ENCODE measurements at regions not wholly inside any gene's neighbourhood (a gene's known extent, or its start where the extent isn't known, plus 50 kb on each side); places are given as distances from the start of the nearest gene placed in this dataset.

GRCh38 chr15:35596285-35596684 is 50.3 kb upstream of the DPH6 start:
- DNase-seq, result no peak

DNA sequence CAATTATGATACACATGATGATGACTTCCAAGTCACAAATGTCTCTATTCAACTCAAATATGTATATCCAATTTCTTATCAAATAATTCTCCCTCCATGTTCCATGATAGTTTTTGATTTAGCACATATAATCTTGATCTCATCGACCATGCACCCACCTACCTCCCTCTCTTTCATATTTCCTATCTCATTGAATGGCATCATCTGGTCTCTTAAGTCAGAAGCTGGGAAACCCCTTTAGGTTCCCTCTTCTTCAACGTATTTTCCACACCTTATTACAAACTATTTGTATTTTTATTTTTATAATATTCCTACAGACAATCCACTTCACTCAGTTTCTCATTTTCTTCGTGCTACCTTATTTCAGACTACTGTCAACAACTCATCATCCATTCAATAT is 56.9 kb upstream of the DPH6 start:
- no peak for DNase-seq

DNA sequence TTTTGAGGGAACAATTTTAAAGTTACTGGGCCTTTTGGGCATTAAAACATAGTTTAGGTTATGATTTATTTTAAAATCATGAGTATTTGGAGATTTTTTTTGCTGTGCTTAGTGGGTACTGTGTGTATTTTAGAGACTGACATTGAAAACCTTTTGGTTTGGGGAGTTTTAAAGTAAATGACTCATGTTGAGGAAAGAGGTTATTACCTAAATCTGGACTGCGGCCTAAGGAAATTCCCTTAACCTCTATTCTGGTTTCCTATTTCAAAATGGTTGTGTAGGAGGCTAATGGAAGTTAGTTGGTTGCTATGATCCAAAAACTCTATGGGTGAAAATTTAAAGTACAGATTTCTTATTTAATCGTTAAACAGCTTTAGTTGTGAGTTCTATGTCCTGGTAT is 57.3 kb upstream of the DPH6 start:
- DNase-seq, result no peak

DNA sequence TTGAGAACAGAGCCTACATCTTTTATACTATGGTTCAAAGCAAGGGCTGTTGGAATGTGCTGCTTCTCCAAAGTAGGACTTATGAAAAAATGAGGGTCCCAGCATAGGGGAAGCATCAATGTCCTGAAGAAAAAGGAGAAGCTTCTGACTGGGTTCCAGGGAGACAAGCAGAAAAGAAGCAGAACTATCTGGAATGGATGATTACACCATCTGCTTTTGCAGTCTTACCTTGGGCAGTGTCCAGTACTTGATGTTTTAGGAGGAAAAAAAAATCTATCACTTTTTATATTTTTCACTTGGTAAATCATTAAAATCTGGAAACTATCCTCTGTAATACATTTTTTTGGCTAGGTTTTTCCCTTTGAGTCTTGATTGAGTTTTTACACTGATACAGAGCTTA is 57.9 kb upstream of the DPH6 start:
- no peak for DNase-seq

DNA sequence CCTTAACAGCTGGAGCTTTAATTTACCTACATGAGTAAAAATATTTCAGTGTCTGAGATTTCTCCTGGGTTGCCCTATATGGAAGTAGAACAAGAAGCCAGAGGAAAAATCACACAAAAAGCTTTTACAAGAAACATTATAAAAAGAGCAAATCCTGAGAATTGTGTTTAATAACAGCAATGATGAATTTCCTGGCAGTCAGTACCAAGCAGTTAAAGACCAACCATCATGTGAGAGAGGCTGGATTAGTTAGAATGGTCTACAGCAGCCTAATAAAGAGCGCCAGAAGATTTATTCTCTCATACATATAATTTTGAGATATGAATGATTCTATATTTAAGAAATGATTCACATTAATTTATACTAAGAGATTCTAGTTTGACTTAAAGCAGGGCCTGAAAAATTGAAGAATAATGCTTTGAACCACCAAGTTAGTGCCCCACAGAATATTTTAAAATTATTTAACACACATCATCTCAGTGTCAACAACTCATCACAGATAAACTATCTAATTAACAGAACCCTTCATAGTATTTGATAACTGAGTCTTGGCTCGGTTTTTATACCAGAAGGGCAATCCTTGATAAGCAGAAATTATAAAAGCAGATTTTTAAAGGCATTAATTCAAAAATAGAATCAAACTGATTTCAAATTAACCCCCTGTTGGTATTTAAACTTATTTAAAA is 59.9 kb upstream of the DPH6 start:
- no peak for DNase-seq

DNA sequence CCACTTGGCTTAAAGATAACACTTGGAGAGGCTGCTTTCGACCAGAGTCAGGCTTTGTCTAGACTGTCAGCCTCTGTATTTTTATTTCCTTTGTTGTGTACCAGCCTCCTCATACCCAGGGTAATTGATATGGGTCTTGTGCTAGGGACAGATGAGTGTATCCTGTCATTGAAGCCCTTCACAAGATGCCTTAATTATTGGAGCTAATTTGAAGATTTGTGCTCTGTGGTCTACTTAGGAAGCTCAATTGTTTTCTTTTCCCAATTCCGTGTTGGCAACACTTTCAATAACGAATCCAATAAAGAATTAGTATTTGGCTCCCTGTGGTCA is 60.5 kb upstream of the DPH6 start:
- DNase-seq, result no peak

GRCh38 chr15:35616498-35617271 is 70.7 kb upstream of the DPH6 start:
- DNase-seq, result no peak

DNA sequence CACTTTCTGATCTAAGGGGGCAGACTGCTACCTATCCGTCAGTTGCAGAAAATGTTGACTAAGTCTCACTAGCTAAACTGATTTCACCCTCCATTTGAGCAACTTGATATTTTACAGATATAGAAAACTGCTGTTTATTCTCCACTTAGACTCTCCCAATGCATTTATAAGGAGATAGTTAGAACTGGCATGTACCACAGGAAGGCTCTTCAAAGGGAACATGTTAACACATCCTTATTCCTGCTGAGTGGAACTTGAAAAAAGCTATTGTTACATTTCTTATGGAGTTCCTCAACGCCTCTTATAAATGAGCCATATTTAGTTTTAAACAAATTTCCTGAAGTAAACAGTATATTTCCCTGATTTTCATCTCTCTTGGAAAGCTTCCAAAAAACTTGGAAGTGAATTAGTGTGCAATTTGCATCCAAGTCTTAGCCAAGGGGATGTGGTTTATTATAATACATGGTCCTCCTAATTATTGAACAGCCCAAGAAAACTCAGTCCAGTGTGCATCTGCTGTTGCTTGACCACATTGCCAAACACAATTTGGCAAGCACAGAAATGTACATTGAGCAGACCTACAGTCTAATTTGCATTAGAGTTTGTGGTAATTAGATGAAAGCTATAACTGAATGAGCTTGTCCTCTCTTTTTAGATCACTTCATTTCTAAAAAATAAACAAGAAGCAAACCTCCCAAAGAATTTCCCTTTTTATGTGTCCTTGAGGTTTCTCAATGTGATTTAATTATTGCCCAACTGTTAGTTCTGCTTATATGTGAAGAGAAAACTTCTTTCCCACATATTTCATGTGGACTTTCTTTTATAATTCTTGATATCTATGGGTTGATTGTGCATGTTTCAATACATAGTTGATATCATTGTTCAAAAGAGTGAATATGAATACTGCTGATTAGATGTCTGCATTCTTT is 72.6 kb upstream of the DPH6 start:
- no peak for DNase-seq

DNA sequence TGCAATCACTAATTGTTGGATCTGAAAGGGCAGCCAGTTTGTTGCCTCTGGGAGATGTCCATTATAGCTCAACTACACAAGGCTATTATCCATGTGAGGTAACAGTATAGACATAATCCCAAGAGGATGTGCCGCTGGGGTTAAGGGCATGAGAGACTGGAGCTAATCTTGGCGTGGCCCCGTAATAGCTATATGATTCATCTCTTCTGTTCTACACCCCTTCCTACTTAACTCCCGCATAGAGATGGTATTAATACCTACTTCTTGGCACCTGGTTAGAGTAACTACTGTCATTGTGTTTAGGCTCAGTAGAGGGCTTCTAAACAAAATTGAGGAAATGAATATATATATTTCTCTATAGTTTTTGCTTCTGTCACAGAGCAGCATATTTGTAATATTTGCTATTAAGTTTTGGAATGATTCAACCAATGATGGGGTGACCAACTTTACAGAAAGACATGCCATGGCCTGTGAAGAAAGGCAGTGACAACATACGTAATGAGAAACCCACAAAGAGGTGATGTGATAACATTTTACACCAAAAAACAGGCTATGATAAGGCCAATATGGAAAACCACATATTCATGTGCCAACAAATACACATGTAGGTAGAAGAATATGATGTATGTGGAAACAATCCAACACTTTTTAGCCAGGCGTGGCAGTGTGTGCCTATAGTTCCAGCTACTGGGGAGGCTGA is 76.8 kb upstream of the DPH6 start:
- no peak for DNase-seq

DNA sequence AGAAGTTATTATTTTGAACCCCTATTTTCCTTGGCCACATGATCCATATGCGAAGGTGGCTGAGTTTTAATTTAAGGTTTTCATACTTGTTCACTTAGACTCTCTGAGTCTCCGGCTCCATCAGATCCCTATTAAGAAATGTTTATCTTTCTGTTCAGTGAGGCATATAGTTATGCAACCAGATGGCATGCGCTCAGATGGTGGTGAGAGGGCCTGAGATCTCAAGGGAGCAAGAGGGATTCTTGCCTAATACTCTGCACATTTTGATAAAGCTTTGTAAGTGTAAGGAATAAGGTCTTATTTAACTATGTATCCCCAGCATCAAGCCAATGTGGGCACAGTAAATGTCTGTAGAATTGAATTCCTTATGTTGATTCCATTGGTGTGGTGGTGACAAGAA is 78.9 kb upstream of the DPH6 start:
- no peak for DNase-seq

- no peak for DNase-seq
These were observed 80.8 kb upstream of the DPH6 start for GRCh38 chr15:35626571-35627318.

DNA sequence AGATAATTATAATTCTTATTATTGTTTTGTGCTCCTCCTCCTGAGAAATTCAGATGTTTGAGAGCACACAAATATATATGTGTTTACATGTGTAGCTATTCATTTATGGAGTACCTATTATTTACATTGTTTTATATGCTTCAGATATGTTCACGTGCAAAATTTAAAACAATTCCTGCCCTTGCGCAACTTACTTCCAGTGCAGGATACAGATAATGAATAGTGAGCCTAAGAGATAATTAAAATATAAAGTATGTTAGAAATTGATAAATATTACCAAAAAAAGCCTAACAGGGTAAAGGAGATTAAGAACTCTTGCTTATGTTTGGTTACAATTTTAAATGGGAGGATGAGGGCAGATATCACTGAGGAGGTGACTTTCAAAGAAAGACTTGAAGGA is 81.7 kb upstream of the DPH6 start:
- no peak for DNase-seq

GRCh38 chr15:35629766-35630165 is 83.8 kb upstream of the DPH6 start:
- no peak for DNase-seq

- DNase-seq, result no peak
These were observed 84.6 kb upstream of the DPH6 start for GRCh38 chr15:35630532-35630931.

- DNase-seq, result no peak
These were observed 85.0 kb upstream of the DPH6 start for GRCh38 chr15:35630985-35631384.

DNA sequence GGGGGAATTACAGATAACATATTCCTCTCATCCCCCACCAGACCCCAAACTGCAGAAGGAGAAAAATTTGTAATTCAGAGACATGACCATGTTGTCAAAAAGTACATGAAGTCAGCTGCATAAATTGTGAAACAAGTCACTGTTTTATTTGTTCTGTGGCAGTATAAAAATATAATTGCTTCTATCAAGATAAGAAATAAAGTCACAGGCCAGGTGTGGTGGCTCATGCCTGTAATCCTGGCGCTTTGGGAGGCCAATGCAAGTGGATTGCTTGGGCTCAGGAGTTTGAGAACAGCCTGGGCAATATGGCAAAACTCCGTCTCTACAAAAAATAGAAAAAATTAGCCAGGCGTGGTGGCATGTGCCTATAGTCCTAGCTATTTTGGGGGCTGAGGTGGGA is 87.7 kb upstream of the DPH6 start:
- DNase-seq, result no peak

DNA sequence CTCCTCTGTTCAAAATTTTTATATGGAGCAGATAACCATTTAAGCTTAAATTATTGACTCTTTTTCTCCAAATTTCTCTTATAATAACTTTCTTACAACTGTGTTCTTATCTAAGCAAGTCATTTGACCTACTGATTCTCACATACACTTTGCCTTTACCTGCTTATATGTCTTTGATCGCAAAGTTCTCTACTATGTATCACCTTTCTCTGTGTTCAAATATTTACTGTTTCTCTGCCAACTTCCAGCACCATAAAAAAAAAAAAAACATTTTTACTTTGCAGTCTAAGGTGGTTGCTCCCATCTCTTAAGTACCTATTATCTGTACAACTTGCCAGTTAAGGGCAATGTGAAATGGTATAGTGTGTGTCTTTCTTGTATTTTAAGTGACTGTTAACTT is 100.8 kb upstream of the DPH6 start:
- no peak for DNase-seq

- DNase-seq, result no peak
These were observed 101.3 kb upstream of the DPH6 start for GRCh38 chr15:35647303-35647702.

- DNase-seq, result no peak
These were observed 103.0 kb upstream of the DPH6 start for GRCh38 chr15:35648941-35649340.

DNA sequence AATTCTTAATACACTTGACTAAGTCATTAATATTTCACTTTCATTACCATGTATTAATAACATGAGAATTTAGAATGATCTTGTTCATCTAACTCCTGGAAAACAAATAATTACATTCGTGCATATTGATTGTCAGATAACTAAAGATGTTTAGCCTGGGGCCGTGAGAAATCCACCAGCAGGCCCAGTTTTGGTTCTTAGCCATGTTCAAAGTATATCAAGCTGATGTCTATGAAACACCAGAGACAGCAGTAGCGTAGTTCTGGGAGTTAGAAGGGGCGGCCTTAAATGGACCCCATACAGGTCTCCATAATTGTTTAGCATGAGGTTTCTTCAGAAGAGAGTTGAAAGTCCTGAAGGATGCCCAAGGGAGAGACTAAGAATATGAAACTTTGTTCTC is 103.6 kb upstream of the DPH6 start:
- no peak for DNase-seq

- no peak for DNase-seq
These were observed 108.4 kb upstream of the DPH6 start for GRCh38 chr15:35654332-35654731.

GRCh38 chr15:35657679-35658311 is 111.8 kb upstream of the DPH6 start:
- no peak for DNase-seq

Data from activated naive CD4-positive, alpha-beta T cell treated with anti-CD3 and anti-CD28 coated beads, Interleukin-2, amount 50 U/mL, for 16 hours (primary cell).